WTC11 (cell line): ENCODE measurements at regions not wholly inside any gene's neighbourhood (a gene's known extent, or its start where the extent isn't known, plus 50 kb on each side); places are given as distances from the start of the nearest gene placed in this dataset.

ENCODE experiments used
- ATF3 ChIP-seq: sonication (generic); formaldehyde crosslinking; conservative IDR thresholded peaks from 2 replicates; pipeline ENCODE4 v1.8.1; 2022; ENCODE audit warnings: mild to moderate bottlenecking, missing genetic modification reagents
- CTCF ChIP-seq: fragments of 200-600 bp; IDR thresholded peaks from 2 replicates; pipeline ENCODE4 v1.8.0; 2022; ENCODE audit warnings: antibody characterized with exemption
- HMGXB4 ChIP-seq: sonication (generic); formaldehyde crosslinking; IDR thresholded peaks from 2 replicates; pipeline ENCODE4 v1.8.1; 2023; ENCODE audit warnings: mild to moderate bottlenecking, moderate library complexity, missing genetic modification reagents
- JUN ChIP-seq: sonication (generic); formaldehyde crosslinking; IDR thresholded peaks from 2 replicates; pipeline ENCODE4 v1.8.0; 2023; ENCODE audit warnings: mild to moderate bottlenecking, missing genetic modification reagents
- KAT7 ChIP-seq: sonication (generic); formaldehyde crosslinking; IDR thresholded peaks from 2 replicates; pipeline ENCODE4 v1.8.1; 2023; ENCODE audit warnings: missing genetic modification reagents, mild to moderate bottlenecking, borderline replicate concordance
- USF2 ChIP-seq: sonication (generic); formaldehyde crosslinking; IDR thresholded peaks from 2 replicates; pipeline ENCODE4 v1.8.1; 2023; ENCODE audit warnings: mild to moderate bottlenecking, missing genetic modification reagents, moderate library complexity
- ZNF121 ChIP-seq: sonication (generic); formaldehyde crosslinking; IDR thresholded peaks from 2 replicates; pipeline ENCODE4 v1.8.0; 2023; ENCODE audit warnings: missing genetic modification reagents
- ZNF423 ChIP-seq: fragments of 250-450 bp; sonication (Bioruptor Pico); IDR thresholded peaks from 2 replicates; pipeline ENCODE4 v2.1.2; 2022; ENCODE audit warnings: mild to moderate bottlenecking, moderate library complexity

- TF ChIP-seq JUN = no peak
- TF ChIP-seq ZNF121 = no peak
- no peak for TF ChIP-seq HMGXB4 (CRISPR knock-in tag)
- TF ChIP-seq KAT7 (CRISPR knock-in tag) = no peak
- no peak for TF ChIP-seq ATF3 (CRISPR knock-in tag)
- TF ChIP-seq USF2 (CRISPR knock-in tag) = no peak
- no peak for TF ChIP-seq CTCF
- no peak for TF ChIP-seq ZNF423
These were observed 454.6 kb downstream of the GADD45G start for GRCh38 chr9:90059436-90059835.
